ENCODE measurements at regions not wholly inside any gene's neighbourhood (a gene's known extent, or its start where the extent isn't known, plus 50 kb on each side); places are given as distances from the start of the nearest gene placed in this dataset.
"Not testable (repeated sequence)": the region's sequence is repeated elsewhere in the genome, so short reads cannot be mapped to it uniquely, and the experiment has no call there.

GRCh38 chr5:6106756-6107155 lies 271.6 kb downstream of the MED10 start:
- DNase-seq: no peak
- H3K27me3 ChIP-seq: no peaks in the 10 kb centered on the region
- H3K27ac ChIP-seq: no peak overlapping the region
- in situ Hi-C loops (cut with MboI; ENCODE audit: low pct_ligation_motif_present in 1 of 4, low pct_unique_long_range_greater_than_20kb in 1 of 4, low sequenced_read_pairs in 3 of 4) (no loop called here), intact Hi-C loops (cut with DNase I; ENCODE audit: low total_unique reads) (no loop called here)
- WGBS, 2 donors (ENCODE audit: low coverage in 1 of 2): 83 to 100% methylated on average over 1 to 6 of the region's 6 CpGs
- H3K4me3 ChIP-seq: no peak overlapping the region
- no peaks in the 10 kb centered on the region for H3K4me1 ChIP-seq
- no peaks in the 10 kb centered on the region for H3K9me3 ChIP-seq
- TF ChIP-seq POLR2AphosphoS5 (IDR thresholded peaks at IDR 0.05) (no peak), CTCF (IDR thresholded peaks at IDR 0.05) (no peak), EP300 (IDR thresholded peaks at IDR 0.05; ENCODE audit: low read depth) (no peak)
- no peaks in the 10 kb centered on the region for H3K36me3 ChIP-seq

GRCh38 chr5:6105320-6105719 lies 273.0 kb downstream of the MED10 start:
- intact Hi-C loops (cut with DNase I; ENCODE audit: low total_unique reads): no loop called here
- 66 to 100% methylated on average over 1 to 4 of the region's 4 CpGs for WGBS, 2 donors (ENCODE audit: low coverage in 1 of 2)
- in situ Hi-C loops (cut with MboI; ENCODE audit: low pct_ligation_motif_present in 1 of 4, low pct_unique_long_range_greater_than_20kb in 1 of 4, low sequenced_read_pairs in 3 of 4): no loop called here
- H3K27ac ChIP-seq: no peak overlapping the region
- no peaks in the 10 kb centered on the region for H3K27me3 ChIP-seq
- TF ChIP-seq EP300 (IDR thresholded peaks at IDR 0.05; ENCODE audit: low read depth) (no peak), POLR2A (IDR thresholded peaks at IDR 0.05) (no peak)
- H3K4me1 ChIP-seq: no peaks in the 10 kb centered on the region
- no peaks in the 10 kb centered on the region for H3K36me3 ChIP-seq
- no peak for DNase-seq
- no peaks in the 10 kb centered on the region for H3K9me3 ChIP-seq
- no peak overlapping the region for H3K4me3 ChIP-seq

GRCh38 chr5:6096101-6096500 lies 282.2 kb downstream of the MED10 start:
- in situ Hi-C loops (cut with MboI; ENCODE audit: low pct_ligation_motif_present in 1 of 4, low pct_unique_long_range_greater_than_20kb in 1 of 4, low sequenced_read_pairs in 3 of 4): no loop called here
- Histone ChIP-seq H3K4me3 (no peak overlapping the region), H3K27me3 (no peaks in the 10 kb centered on the region), H3K36me3 (no peaks in the 10 kb centered on the region), H3K9me3 (no peaks in the 10 kb centered on the region), H3K27ac (no peak overlapping the region), H3K4me1 (no peaks in the 10 kb centered on the region)
- TF ChIP-seq POLR2A (IDR thresholded peaks at IDR 0.05): no peak
- TF ChIP-seq EP300 (IDR thresholded peaks at IDR 0.05; ENCODE audit: low read depth): no peak
- no peak for TF ChIP-seq CTCF (IDR thresholded peaks at IDR 0.05)
- no peak for TF ChIP-seq POLR2AphosphoS5 (IDR thresholded peaks at IDR 0.05)
- intact Hi-C loops (cut with DNase I; ENCODE audit: low total_unique reads): no loop called here
- 30 to 72% methylated on average over 1 to 3 of the region's 3 CpGs for WGBS, 2 donors (ENCODE audit: low coverage in 1 of 2)
- no peak for DNase-seq

- H3K4me3 ChIP-seq; intact Hi-C loops (cut with DNase I; ENCODE audit: low total_unique reads); H3K9me3 ChIP-seq; in situ Hi-C loops (cut with MboI; ENCODE audit: low pct_ligation_motif_present in 1 of 4, low pct_unique_long_range_greater_than_20kb in 1 of 4, low sequenced_read_pairs in 3 of 4); H3K27me3 ChIP-seq; DNase-seq; H3K36me3 ChIP-seq; H3K27ac ChIP-seq; H3K4me1 ChIP-seq: not testable (repeated sequence)
- 31 to 50% methylated on average over 1 of the region's 1 CpG for whole genome bisulfite sequencing, 2 donors (ENCODE audit: low coverage in 1 of 2)
These were observed 284.2 kb downstream of the MED10 start for GRCh38 chr5:6094180-6094579.

- no peak for DNase-seq
- Histone ChIP-seq H3K9me3 (no peaks in the 10 kb centered on the region), H3K27ac (no peak overlapping the region), H3K36me3 (no peaks in the 10 kb centered on the region), H3K4me3 (no peak overlapping the region), H3K4me1 (no peaks in the 10 kb centered on the region), H3K27me3 (no peaks in the 10 kb centered on the region)
- intact Hi-C loops (cut with DNase I; ENCODE audit: low total_unique reads): no loop called here
- 93% methylated on average over 1 of the region's 1 CpG; no CpG with 5 or more reads in 1 of the 2 donors for WGBS, 2 donors (ENCODE audit: low coverage in 1 of 2)
- TF ChIP-seq CTCF (IDR thresholded peaks at IDR 0.05) (no peak), POLR2A (IDR thresholded peaks at IDR 0.05) (no peak), EP300 (IDR thresholded peaks at IDR 0.05; ENCODE audit: low read depth) (no peak), POLR2AphosphoS5 (IDR thresholded peaks at IDR 0.05) (no peak)
- in situ Hi-C loops (cut with MboI; ENCODE audit: low pct_ligation_motif_present in 1 of 4, low pct_unique_long_range_greater_than_20kb in 1 of 4, low sequenced_read_pairs in 3 of 4): no loop called here
These were observed 287.5 kb downstream of the MED10 start for GRCh38 chr5:6090838-6091237.

All from transverse colon (tissue), 4 donors.